H9 (cell line): ENCODE measurements at regions not wholly inside any gene's neighbourhood (a gene's known extent, or its start where the extent isn't known, plus 50 kb on each side); places are given as distances from the start of the nearest gene placed in this dataset.

Experiments used
- DNase-seq: peaks from one replicate; pipeline ENCODE4 v3.0.0-alpha.2; 2017
- H2AFZ ChIP-seq: one replicate; pipeline ENCODE4 v1.6.1; 2013; ENCODE audit warnings: mild to moderate bottlenecking, low read length, control low read depth, moderate library complexity
- H2AK5ac ChIP-seq: 2 replicates; pipeline ENCODE4 v1.6.1; 2013; ENCODE audit warnings: low read length, control low read depth, mixed read lengths; ENCODE audit not compliant: insufficient read length
- H2BK120ac ChIP-seq: one replicate; pipeline ENCODE4 v1.6.1; 2013; ENCODE audit warnings: low read depth, mild to moderate bottlenecking, low read length, control low read depth, inconsistent platforms; ENCODE audit not compliant: poor library complexity, severe bottlenecking
- H2BK12ac ChIP-seq: 2 replicates; pipeline ENCODE4 v1.6.1; 2013; ENCODE audit warnings: low read length, control low read depth, mixed read lengths, low read depth; ENCODE audit not compliant: insufficient read length
- H2BK15ac ChIP-seq: 2 replicates; pipeline ENCODE4 v1.6.1; 2013; ENCODE audit warnings: low read depth, low read length, control low read depth
- H2BK20ac ChIP-seq: one replicate; pipeline ENCODE4 v1.6.1; 2013; ENCODE audit warnings: low read depth, mild to moderate bottlenecking, low read length, control low read depth, inconsistent platforms; ENCODE audit not compliant: poor library complexity, severe bottlenecking
- H2BK5ac ChIP-seq: 2 replicates; pipeline ENCODE4 v1.6.1; 2013; ENCODE audit warnings: low read length, control low read depth, mixed read lengths; ENCODE audit not compliant: insufficient read length
- H3K14ac ChIP-seq: 2 replicates; pipeline ENCODE4 v1.6.1; 2013; ENCODE audit warnings: low read length, control low read depth; ENCODE audit not compliant: insufficient read depth
- H3K18ac ChIP-seq: 2 replicates; pipeline ENCODE4 v1.6.1; 2013; ENCODE audit warnings: low read depth, mild to moderate bottlenecking, mixed read lengths, low read length, control low read depth; ENCODE audit not compliant: insufficient read length
- H3K23ac ChIP-seq: 2 replicates; pipeline ENCODE4 v1.6.1; 2013; ENCODE audit warnings: low read length, control low read depth, mixed read lengths, low read depth; ENCODE audit not compliant: insufficient read length
- H3K23me2 ChIP-seq: 2 replicates; pipeline ENCODE4 v1.6.1; 2013; ENCODE audit warnings: low read depth, mild to moderate bottlenecking, mixed read lengths, low read length, control low read depth; ENCODE audit not compliant: insufficient read length, poor library complexity, severe bottlenecking
- H3K27ac ChIP-seq: 2 replicates; pipeline ENCODE4 v1.5.1; 2013; ENCODE audit warnings: low read length, control low read depth, mixed read lengths, low read depth; ENCODE audit not compliant: insufficient read length
- H3K27me3 ChIP-seq: 2 replicates; pipeline ENCODE4 v1.6.1; 2013; ENCODE audit warnings: low read length, control low read depth, inconsistent platforms; ENCODE audit not compliant: insufficient read depth
- H3K4ac ChIP-seq: 2 replicates; pipeline ENCODE4 v1.6.1; 2013; ENCODE audit warnings: low read depth, mild to moderate bottlenecking, control low read depth, inconsistent platforms, low read length, moderate library complexity
- H3K4me1 ChIP-seq: 2 replicates; pipeline ENCODE4 v1.6.1; 2013; ENCODE audit warnings: low read length, control low read depth, inconsistent platforms; ENCODE audit not compliant: insufficient read depth
- H3K4me2 ChIP-seq: 2 replicates; pipeline ENCODE4 v1.6.1; 2013; ENCODE audit warnings: low read length, control low read depth, mixed read lengths; ENCODE audit not compliant: insufficient read length, insufficient read depth
- H3K56ac ChIP-seq: 2 replicates; pipeline ENCODE4 v1.6.1; 2013; ENCODE audit warnings: low read depth, mild to moderate bottlenecking, mixed read lengths, low read length, control low read depth; ENCODE audit not compliant: insufficient read length
- H3K79me1 ChIP-seq: 2 replicates; pipeline ENCODE4 v1.6.1; 2013; ENCODE audit warnings: low read depth, mild to moderate bottlenecking, moderate library complexity, low read length, control low read depth, inconsistent platforms; ENCODE audit not compliant: insufficient read depth, poor library complexity, severe bottlenecking
- H3K79me2 ChIP-seq: 2 replicates; pipeline ENCODE4 v1.6.1; 2013; ENCODE audit warnings: low read length, control low read depth, inconsistent platforms; ENCODE audit not compliant: insufficient read depth
- H3K9ac ChIP-seq: 2 replicates; pipeline ENCODE4 v1.6.1; 2013; ENCODE audit warnings: low read length, control low read depth, mixed read lengths; ENCODE audit not compliant: insufficient read length; ENCODE audit errors: extremely low read depth
- H3K9me3 ChIP-seq: one replicate; pipeline ENCODE4 v1.6.1; 2013; ENCODE audit warnings: low read depth, low read length, inconsistent platforms; ENCODE audit not compliant: control insufficient read depth
- H3T11ph ChIP-seq: one replicate; pipeline ENCODE4 v1.6.1; 2013; ENCODE audit warnings: mild to moderate bottlenecking, low read length, control low read depth, inconsistent platforms
- H4K20me1 ChIP-seq: one replicate; pipeline ENCODE4 v1.6.1; 2013; ENCODE audit not compliant: control insufficient read depth, insufficient read length, insufficient read depth
- H4K5ac ChIP-seq: 2 replicates; pipeline ENCODE4 v1.6.1; 2013; ENCODE audit warnings: low read depth, mild to moderate bottlenecking, mixed read lengths, low read length, control low read depth; ENCODE audit not compliant: insufficient read length
- H4K8ac ChIP-seq: replicated peaks from 2 replicates; pipeline ENCODE4 v1.6.1; 2013; ENCODE audit warnings: low read length, control low read depth, mixed read lengths, low read depth; ENCODE audit not compliant: insufficient read length
- H4K91ac ChIP-seq: 2 replicates; pipeline ENCODE4 v1.6.1; 2013; ENCODE audit warnings: low read depth, mild to moderate bottlenecking, moderate library complexity, mixed read lengths, low read length, control low read depth; ENCODE audit not compliant: insufficient read length
- H3K27ac Mint-ChIP-seq, 3 experiments: 2 replicates in 2 of 3; 3 replicates in 1 of 3; pipeline ENCODE4 v1.8.0; 2020 to 2021; ENCODE audit warnings: mixed read lengths in 3 of 3, mild to moderate bottlenecking in 1 of 3, moderate library complexity in 1 of 3
- H3K27me3 Mint-ChIP-seq: 2 replicates; pipeline ENCODE4 v1.8.0; 2021; ENCODE audit warnings: low read depth, mild to moderate bottlenecking, moderate library complexity, mixed read lengths
- H3K36me3 Mint-ChIP-seq, 3 experiments: 2 replicates in 2 of 3; 3 replicates in 1 of 3; pipeline ENCODE4 v1.8.0; 2020 to 2021; ENCODE audit warnings: low read depth in 3 of 3, mixed read lengths in 3 of 3; ENCODE audit not compliant: insufficient read depth in 1 of 3
- H3K4me1 Mint-ChIP-seq, 2 experiments: 2 replicates each; pipeline ENCODE4 v1.8.0; 2020; ENCODE audit warnings: mixed read lengths in 2 of 2
- H3K4me3 Mint-ChIP-seq, 2 experiments: 2 replicates in 1 of 2; 3 replicates in 1 of 2; pipeline ENCODE4 v1.8.0; 2020 to 2021; ENCODE audit warnings: mild to moderate bottlenecking in 2 of 2, mixed read lengths in 2 of 2, moderate library complexity in 1 of 2
- H3K9me3 Mint-ChIP-seq, 2 experiments: 2 replicates in 1 of 2; 3 replicates in 1 of 2; pipeline ENCODE4 v1.8.0; 2020; ENCODE audit warnings: mild to moderate bottlenecking in 2 of 2, mixed read lengths in 2 of 2, moderate library complexity in 1 of 2
- WGBS: extraction: QIAGEN DNeasy Blood & Tissue Kit; methylation state at CpG from one replicate; pipeline ENCODE4 v1.1.7; 2013; ENCODE audit warnings: missing lambda C conversion rate, low lambda C conversion rate, mixed read lengths; ENCODE audit not compliant: insufficient read length; ENCODE audit errors: extremely low coverage; 5-methylcytosine and 5-hydroxymethylcytosine counted together
- TF ChIP-seq, protein P1 (sequence below): fragments of 200-600 bp; sonication (generic); conservative IDR thresholded peaks from 3 replicates; pipeline ENCODE4 v1.8.0; 2021; ENCODE audit warnings: antibody characterized with exemption, mild to moderate bottlenecking

DNA sequence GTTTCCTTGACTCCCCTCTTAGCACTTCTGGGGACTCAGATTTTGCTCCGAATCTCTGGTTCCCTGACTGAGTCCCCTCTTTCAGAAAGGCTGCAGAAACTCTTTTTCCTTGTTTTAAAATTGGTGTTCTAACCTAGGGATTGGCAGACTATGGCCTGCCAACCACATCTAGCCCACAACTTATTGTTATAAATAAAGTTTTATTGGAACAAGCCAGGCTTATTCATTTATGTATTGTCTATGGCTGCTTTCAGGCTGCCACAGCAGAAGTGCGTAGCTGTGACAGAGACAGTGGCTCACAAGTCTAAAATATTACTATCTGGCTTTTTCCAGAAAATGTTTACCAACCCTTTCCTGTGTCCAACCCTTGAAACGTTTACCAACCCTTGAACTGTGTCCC, 81.7 kb downstream of the IER5 start:
- no peak overlapping the region for H2BK12ac ChIP-seq
- no peak overlapping the region for H3K27ac Mint-ChIP-seq
- H4K5ac ChIP-seq: no peak overlapping the region
- H3T11ph ChIP-seq: no peak overlapping the region
- H3K4me1 Mint-ChIP-seq: peaks cover 9 to 11% of the 10 kb centered on the region in 2 experiments
- H2AFZ ChIP-seq: no peak overlapping the region
- H3K14ac ChIP-seq: no peak overlapping the region
- no peak overlapping the region for H3K56ac ChIP-seq
- H3K79me2 ChIP-seq: no peaks in the 10 kb centered on the region
- H3K9ac ChIP-seq: no peak overlapping the region
- H3K23me2 ChIP-seq: no peaks in the 10 kb centered on the region
- H4K20me1 ChIP-seq: no peaks in the 10 kb centered on the region
- H3K27me3 ChIP-seq: no peaks in the 10 kb centered on the region
- no peak overlapping the region for H3K23ac ChIP-seq
- H2BK5ac ChIP-seq: no peak overlapping the region
- H3K27me3 Mint-ChIP-seq: peaks cover 11% of the 10 kb centered on the region
- DNase-seq: no peak
- no peak overlapping the region for H3K4ac ChIP-seq
- H4K91ac ChIP-seq: no peak overlapping the region
- no peak overlapping the region for H3K18ac ChIP-seq
- H3K9me3 ChIP-seq: no peaks in the 10 kb centered on the region
- no peak overlapping the region for H2BK20ac ChIP-seq
- H2AK5ac ChIP-seq: no peak overlapping the region
- TF ChIP-seq, protein P1, sequence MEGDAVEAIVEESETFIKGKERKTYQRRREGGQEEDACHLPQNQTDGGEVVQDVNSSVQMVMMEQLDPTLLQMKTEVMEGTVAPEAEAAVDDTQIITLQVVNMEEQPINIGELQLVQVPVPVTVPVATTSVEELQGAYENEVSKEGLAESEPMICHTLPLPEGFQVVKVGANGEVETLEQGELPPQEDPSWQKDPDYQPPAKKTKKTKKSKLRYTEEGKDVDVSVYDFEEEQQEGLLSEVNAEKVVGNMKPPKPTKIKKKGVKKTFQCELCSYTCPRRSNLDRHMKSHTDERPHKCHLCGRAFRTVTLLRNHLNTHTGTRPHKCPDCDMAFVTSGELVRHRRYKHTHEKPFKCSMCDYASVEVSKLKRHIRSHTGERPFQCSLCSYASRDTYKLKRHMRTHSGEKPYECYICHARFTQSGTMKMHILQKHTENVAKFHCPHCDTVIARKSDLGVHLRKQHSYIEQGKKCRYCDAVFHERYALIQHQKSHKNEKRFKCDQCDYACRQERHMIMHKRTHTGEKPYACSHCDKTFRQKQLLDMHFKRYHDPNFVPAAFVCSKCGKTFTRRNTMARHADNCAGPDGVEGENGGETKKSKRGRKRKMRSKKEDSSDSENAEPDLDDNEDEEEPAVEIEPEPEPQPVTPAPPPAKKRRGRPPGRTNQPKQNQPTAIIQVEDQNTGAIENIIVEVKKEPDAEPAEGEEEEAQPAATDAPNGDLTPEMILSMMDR: no peak
- no peak overlapping the region for H3K27ac ChIP-seq
- H3K4me3 Mint-ChIP-seq: no peak overlapping the region
- no peaks in the 10 kb centered on the region for H3K4me1 ChIP-seq
- peaks cover 5 to 8% of the 10 kb centered on the region in 2 experiments; a peak in 3 of 5 replicates for H3K9me3 Mint-ChIP-seq
- H3K79me1 ChIP-seq: no peaks in the 10 kb centered on the region
- no peak overlapping the region for H4K8ac ChIP-seq
- no CpG with 5 or more reads among the region's 3 CpGs for WGBS
- no peak overlapping the region for H2BK120ac ChIP-seq
- no peak overlapping the region for H2BK15ac ChIP-seq
- peaks cover 0 to 8% (median 7%) of the 10 kb centered on the region in 3 experiments; a peak in 4 of 7 replicates for H3K36me3 Mint-ChIP-seq
- no peak overlapping the region for H3K4me2 ChIP-seq
